Keratinocyte (primary cell): ENCODE measurements at regions not wholly inside any gene's neighbourhood (a gene's known extent, or its start where the extent isn't known, plus 50 kb on each side); places are given as distances from the start of the nearest gene placed in this dataset.

Experiments used
- DNase-seq: peaks from one replicate; pipeline ENCODE4 v3.0.0-alpha.2; 2011; ENCODE audit warnings: low read depth, missing footprints, low spot score
- FAIRE-seq: peaks from 2 replicates; lab custom pipeline; 2011; peaks lifted over from hg19 to GRCh38; lab: Jason Lieb, UNC
- H2AFZ ChIP-seq: 2 replicates; pipeline ENCODE4 v1.6.0; 2012; ENCODE audit warnings: low read length, control low read depth, inconsistent platforms; ENCODE audit not compliant: control insufficient read depth
- H3K27ac ChIP-seq: 2 replicates; pipeline ENCODE4 v1.5.1; 2011; ENCODE audit warnings: low read length; ENCODE audit not compliant: control insufficient read depth, insufficient read depth
- H3K27me3 ChIP-seq: 3 replicates; pipeline ENCODE4 v1.6.0; 2011; ENCODE audit warnings: low read length; ENCODE audit not compliant: control insufficient read depth, insufficient read depth; ENCODE audit errors: extremely low read depth
- H3K36me3 ChIP-seq, 2 experiments: 2 replicates in 1 of 2; 3 replicates in 1 of 2; pipeline ENCODE4 v1.5.1; 2011; ENCODE audit warnings: low read length in 2 of 2, mild to moderate bottlenecking in 1 of 2; ENCODE audit not compliant: control insufficient read depth in 2 of 2, insufficient read depth in 2 of 2; ENCODE audit errors: extremely low read depth in 1 of 2
- H3K4me1 ChIP-seq: 3 replicates; pipeline ENCODE4 v1.5.1; 2011; ENCODE audit warnings: low read length; ENCODE audit not compliant: control insufficient read depth, insufficient read depth; ENCODE audit errors: extremely low read depth
- H3K4me2 ChIP-seq: 3 replicates; pipeline ENCODE4 v1.6.0; 2011; ENCODE audit warnings: low read depth, low read length; ENCODE audit not compliant: control insufficient read depth, insufficient read depth; ENCODE audit errors: extremely low read depth
- H3K4me3 ChIP-seq, 3 experiments: fragments of 200-600 bp in 1 of 3; sonication (generic) in 1 of 3; 2 replicates in 2 of 3; 3 replicates in 1 of 3; pipeline ENCODE4 v1.5.1; 2011 to 2016; ENCODE audit warnings: low read length in 3 of 3, mild to moderate bottlenecking in 3 of 3, control low read depth in 2 of 3, inconsistent platforms in 1 of 3, low read depth in 1 of 3, mixed read lengths in 1 of 3, mixed run types in 1 of 3, moderate library complexity in 1 of 3; ENCODE audit not compliant: control insufficient read depth in 2 of 3, insufficient read depth in 2 of 3; ENCODE audit errors: extremely low read depth in 1 of 3
- H3K79me2 ChIP-seq: 2 replicates; pipeline ENCODE4 v1.6.0; 2012; ENCODE audit warnings: low read length; ENCODE audit not compliant: control insufficient read depth, insufficient read depth
- H3K9ac ChIP-seq: 3 replicates; pipeline ENCODE4 v1.6.0; 2011; ENCODE audit warnings: low read length; ENCODE audit not compliant: control insufficient read depth, insufficient read depth; ENCODE audit errors: extremely low read depth
- H3K9me1 ChIP-seq: 3 replicates; pipeline ENCODE4 v1.6.0; 2011; ENCODE audit warnings: low read length; ENCODE audit not compliant: control insufficient read depth, insufficient read depth; ENCODE audit errors: extremely low read depth
- H3K9me3 ChIP-seq: 2 replicates; pipeline ENCODE4 v1.5.1; 2012; ENCODE audit warnings: low read depth, low read length; ENCODE audit not compliant: control insufficient read depth
- H4K20me1 ChIP-seq: 3 replicates; pipeline ENCODE4 v1.6.0; 2011; ENCODE audit warnings: low read length; ENCODE audit not compliant: control insufficient read depth, insufficient read depth; ENCODE audit errors: extremely low read depth
- CTCF ChIP-seq, 3 experiments: IDR thresholded peaks in 1 of 3; conservative IDR thresholded peaks in 1 of 3; optimal IDR thresholded peaks in 1 of 3; 2 replicates in 2 of 3; 3 replicates in 1 of 3; pipeline versions ENCODE3 to v1.5.1; 2011; ENCODE audit warnings: low read length in 3 of 3, mild to moderate bottlenecking in 3 of 3, moderate library complexity in 2 of 3, control low read depth in 1 of 3, inconsistent platforms in 1 of 3; ENCODE audit not compliant: insufficient read depth in 2 of 3; ENCODE audit errors: extremely low read depth in 1 of 3
- EZH2 ChIP-seq: IDR thresholded peaks from one replicate; pipeline ENCODE4 v1.6.1; 2012; ENCODE audit warnings: inconsistent platforms, mild to moderate bottlenecking, low read length, moderate library complexity
- dilution Hi-C: fragments of 300-500 bp; cut with MboI; formaldehyde crosslinking; loops from one replicate; pipeline ENCODE4 v1.7.0; 2020; ENCODE audit warnings: low sequenced_read_pairs; ENCODE audit not compliant: extremely low pct_ligation_motif_present

- dilution Hi-C loops = no loop called here
- no peak overlapping the region for H2AFZ ChIP-seq
- no peak overlapping the region for H3K9ac ChIP-seq
- no peak overlapping the region for H3K27ac ChIP-seq
- DNase-seq = no peak
- H3K36me3 ChIP-seq = no peaks in the 10 kb centered on the region
- H3K4me2 ChIP-seq = no peak overlapping the region
- no peaks in the 10 kb centered on the region for H3K79me2 ChIP-seq
- H3K4me3 ChIP-seq = no peak overlapping the region
- no peak for TF ChIP-seq EZH2
- no peaks in the 10 kb centered on the region for H4K20me1 ChIP-seq
- no peaks in the 10 kb centered on the region for H3K27me3 ChIP-seq
- H3K4me1 ChIP-seq = no peaks in the 10 kb centered on the region
- no peak for FAIRE-seq
- no peaks in the 10 kb centered on the region for H3K9me1 ChIP-seq
- peaks cover 8% of the 10 kb centered on the region for H3K9me3 ChIP-seq
These were observed 134.1 kb downstream of the EFHB start for GRCh38 chr3:19799887-19800286.

- no peak overlapping the region for H3K27ac ChIP-seq
- dilution Hi-C loops = no loop called here
- H3K9me1 ChIP-seq = no peaks in the 10 kb centered on the region
- H4K20me1 ChIP-seq = no peaks in the 10 kb centered on the region
- H3K4me1 ChIP-seq = no peaks in the 10 kb centered on the region
- no peak overlapping the region for H3K4me3 ChIP-seq
- no peak for DNase-seq
- H2AFZ ChIP-seq = no peak overlapping the region
- no peak for FAIRE-seq
- no peaks in the 10 kb centered on the region for H3K79me2 ChIP-seq
- H3K9me3 ChIP-seq = peaks cover 6% of the 10 kb centered on the region
- H3K36me3 ChIP-seq = no peaks in the 10 kb centered on the region
- H3K4me2 ChIP-seq = no peak overlapping the region
- no peak for TF ChIP-seq EZH2
- no peak overlapping the region for H3K9ac ChIP-seq
- no peaks in the 10 kb centered on the region for H3K27me3 ChIP-seq
These were observed 134.9 kb downstream of the EFHB start for GRCh38 chr3:19799115-19799514.

GRCh38 chr3:19798324-19798723 lies 135.7 kb downstream of the EFHB start:
- Histone ChIP-seq H2AFZ (no peak overlapping the region), H3K9ac (no peak overlapping the region), H3K36me3 (no peaks in the 10 kb centered on the region), H3K4me2 (no peak overlapping the region), H3K4me3 (no peak overlapping the region), H3K9me1 (no peaks in the 10 kb centered on the region), H3K27me3 (no peaks in the 10 kb centered on the region), H3K27ac (no peak overlapping the region), H3K79me2 (no peaks in the 10 kb centered on the region), H3K9me3 (no peaks in the 10 kb centered on the region), H4K20me1 (no peaks in the 10 kb centered on the region), H3K4me1 (no peaks in the 10 kb centered on the region)
- FAIRE-seq (no peak), DNase-seq (no peak)
- dilution Hi-C loops = no loop called here
- no peak for TF ChIP-seq EZH2
- TF ChIP-seq CTCF (optimal IDR thresholded peaks at IDR 0.05 in 1 of 3, IDR thresholded peaks at IDR 0.05 in 1 of 3, conservative IDR thresholded peaks at IDR 0.05 in 1 of 3; ENCODE audit: extremely low read depth in 1 of 3, insufficient read depth in 2 of 3, low read length in 3 of 3) = no peak
